Inflammatory macrophage treated with lipopolysaccharide for 1 hour (primary cell): ENCODE measurements at regions not wholly inside any gene's neighbourhood (a gene's known extent, or its start where the extent isn't known, plus 50 kb on each side); places are given as distances from the start of the nearest gene placed in this dataset.
"Not testable (repeated sequence)": the region's sequence is repeated elsewhere in the genome, so short reads cannot be mapped to it uniquely, and the experiment has no call there.

Experiments
- DNase-seq, 2 donors: peaks; one replicate each; pipeline ENCODE4 v3.0.0-alpha.2; 2020 to 2022

GRCh38 chr2:106288873-106289272, 94.8 kb upstream of the UXS1 start:
- no peak for DNase-seq

DNA sequence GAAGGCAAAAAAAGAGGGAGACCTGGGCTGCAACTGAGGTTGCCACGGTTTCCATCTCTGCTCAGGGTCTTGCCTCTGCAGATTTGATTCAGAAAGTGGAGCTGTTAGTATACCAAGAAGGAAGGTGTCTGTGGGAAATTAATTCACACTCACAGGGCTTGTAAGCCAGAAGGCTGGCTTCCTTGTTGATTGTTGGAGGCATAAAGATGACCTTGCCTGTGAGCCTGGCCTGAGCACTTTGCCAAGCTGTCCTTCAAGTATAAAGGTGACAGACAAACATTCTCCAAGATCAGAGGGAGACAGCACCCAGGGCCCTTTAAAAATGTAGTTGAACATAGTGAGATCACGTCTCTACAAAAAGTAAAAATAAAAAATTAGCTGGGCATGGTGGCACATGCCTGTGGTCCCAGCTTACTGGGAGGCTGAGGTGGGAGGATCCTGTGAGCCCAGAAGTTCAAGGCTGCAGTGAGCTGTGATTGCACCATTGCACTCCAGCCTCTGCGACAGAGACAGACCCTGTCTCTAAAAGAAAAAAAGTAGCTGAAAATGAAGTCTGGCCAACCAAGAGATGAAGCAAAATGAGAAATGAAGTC, 91.2 kb upstream of the UXS1 start:
- no peak for DNase-seq

GRCh38 chr2:106284691-106285202, 90.6 kb upstream of the UXS1 start:
- DNase-seq = no peak

- DNase-seq = no peak
These were observed 90.2 kb upstream of the UXS1 start for GRCh38 chr2:106284255-106284654.

DNA sequence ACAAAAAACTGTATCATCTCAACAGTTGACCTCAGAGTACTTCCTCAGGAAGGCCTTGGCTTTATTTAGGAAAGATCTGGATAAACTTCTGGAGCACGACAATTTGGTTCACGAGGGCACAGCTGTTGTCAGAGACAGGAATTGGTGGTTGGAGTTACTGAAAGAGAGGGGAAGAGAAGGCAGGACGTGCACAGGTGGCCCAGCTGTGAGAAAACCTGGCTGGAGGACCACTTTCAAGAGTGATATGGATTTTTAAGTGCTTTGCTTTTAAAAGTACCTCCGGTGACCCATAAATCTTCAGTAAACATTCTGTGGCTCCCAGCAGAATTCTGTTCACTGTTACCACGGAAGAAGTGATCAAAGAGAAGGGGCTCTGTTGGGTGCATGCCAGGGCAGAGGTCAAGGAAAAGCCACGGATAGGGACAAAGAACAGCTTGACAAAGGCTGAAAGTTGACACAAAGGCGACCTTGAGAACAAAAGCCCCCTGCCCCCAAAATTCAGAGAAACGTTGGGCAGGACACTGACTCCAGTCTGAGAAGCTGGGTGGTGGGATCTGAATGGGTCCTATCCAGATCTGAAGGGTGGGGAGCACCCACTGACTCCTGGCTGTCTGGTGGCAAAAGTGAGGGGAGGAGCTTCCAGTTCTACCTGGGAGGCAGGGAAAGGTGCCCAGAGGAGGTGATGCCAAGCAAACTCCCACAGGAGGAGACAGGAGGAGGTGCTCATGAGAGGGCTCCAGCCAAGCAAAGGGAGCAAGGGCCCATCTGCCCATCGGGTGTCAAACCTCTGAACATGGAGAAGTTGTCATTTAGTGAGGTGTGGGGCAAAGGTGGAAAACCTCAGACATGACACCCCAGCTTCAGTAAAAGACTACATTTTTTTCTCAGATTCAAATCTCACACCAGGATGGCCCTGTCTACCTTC, 89.4 kb upstream of the UXS1 start:
- not testable (repeated sequence) for DNase-seq

- DNase-seq = no peak
These were observed 88.5 kb upstream of the UXS1 start for GRCh38 chr2:106282462-106283170.

DNA sequence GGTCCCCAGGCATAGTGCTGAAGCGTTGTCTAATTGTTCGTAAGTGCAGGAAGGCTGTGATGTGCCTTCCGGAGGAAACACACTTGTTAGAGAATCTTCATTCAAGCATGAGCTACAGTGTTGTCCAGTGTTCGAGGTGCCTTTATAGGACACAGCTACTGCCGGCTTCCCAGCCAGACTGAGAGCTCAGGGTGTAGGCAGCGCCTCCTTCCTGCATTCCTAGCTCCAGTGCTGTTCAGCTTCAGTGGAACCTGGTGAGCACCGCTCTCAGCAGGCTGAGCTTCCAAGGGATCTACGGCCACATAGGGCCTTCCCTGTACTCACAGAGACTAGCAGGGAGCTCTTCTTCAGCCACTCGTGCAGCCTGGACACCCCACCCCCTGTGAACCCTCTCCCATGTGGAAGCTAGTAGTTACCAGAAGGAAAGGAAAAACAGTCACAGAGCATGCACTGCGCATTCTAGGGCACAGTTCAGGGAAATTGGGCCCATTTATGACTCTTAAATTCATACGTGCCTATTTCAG, 87.9 kb upstream of the UXS1 start:
- DNase-seq = not testable (repeated sequence)

- DNase-seq = no peak
These were observed 86.8 kb upstream of the UXS1 start for GRCh38 chr2:106280722-106281446.

DNA sequence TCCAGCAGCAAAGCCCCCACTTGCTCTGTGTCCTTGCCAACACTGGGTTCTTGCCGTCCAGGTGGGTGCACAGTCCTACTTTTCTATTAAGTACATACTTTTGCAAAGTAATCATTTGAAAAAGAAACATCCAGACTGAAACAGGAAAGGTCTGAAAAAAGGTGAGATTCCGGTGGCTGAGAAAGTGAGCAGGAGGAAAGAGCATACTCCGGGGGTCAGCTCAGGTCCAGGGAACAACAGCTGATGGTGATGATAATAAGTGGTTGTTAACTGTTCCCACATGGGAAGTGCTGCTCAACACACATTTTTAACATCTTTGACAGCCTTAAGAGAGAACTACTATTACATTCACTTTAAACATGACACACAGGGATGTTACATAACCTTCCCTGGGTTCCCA, 86.1 kb upstream of the UXS1 start:
- no peak for DNase-seq

DNA sequence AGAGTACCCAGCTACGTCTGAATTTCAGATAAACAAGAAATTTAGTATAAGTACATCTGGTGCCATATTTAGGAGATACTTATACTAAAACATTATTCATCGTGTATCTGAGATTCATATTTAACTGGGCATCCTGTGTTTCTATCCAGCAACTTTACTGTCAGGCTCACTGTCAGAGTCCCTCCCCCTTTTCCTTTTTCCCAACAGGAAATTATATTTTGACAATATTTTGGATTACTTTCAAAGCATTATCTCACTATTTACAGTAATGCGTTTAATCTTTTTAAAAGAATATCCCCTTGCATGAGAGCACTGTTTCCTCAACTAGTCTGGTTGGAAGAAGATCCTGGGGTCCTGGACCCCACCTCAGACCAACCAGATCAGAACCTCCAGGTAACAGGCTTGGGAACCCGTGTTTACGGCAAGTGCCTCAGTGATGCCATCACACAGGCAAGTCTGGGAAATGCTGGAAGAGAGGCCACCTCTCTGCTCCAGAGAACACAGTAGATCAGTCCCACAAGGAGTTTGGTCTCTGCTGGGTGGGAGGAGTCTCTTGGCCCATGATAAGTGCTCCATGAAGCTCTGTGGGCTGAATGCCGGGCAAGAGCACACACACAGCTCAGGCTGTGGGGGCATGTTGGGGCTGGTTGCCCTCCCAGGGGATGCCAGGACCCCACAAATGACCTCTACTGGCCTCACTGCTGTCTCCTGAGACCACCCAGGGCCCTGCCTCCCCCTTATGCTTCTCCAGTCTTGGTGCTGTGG, 84.2 kb upstream of the UXS1 start:
- no peak for DNase-seq

DNA sequence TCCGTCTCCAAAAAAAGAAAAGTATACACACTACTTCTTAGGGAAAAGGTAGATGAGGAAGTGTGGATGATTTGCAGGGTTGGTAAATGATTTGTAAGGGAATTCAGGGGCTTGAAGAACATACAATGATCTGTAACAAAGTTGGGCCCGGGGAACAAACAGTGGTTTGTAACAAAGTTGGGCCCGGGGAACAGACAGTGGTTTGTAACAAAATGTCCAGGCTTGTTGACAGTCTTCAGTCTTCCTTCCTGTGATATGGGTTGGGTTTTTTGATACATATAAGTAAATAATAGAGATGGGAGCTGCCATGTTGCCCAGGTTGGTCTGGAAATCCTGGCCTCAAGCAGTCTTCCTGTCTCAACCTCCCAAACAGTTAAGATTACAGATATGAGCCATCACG, 83.3 kb upstream of the UXS1 start:
- DNase-seq = no peak

GRCh38 chr2:106275971-106276370, 81.9 kb upstream of the UXS1 start:
- no peak for DNase-seq

- DNase-seq = no peak
These were observed 80.6 kb upstream of the UXS1 start for GRCh38 chr2:106274668-106275067.

GRCh38 chr2:106272216-106272807, 78.2 kb upstream of the UXS1 start:
- DNase-seq = peak; percentile 5 to 34

GRCh38 chr2:106270471-106270891, 76.4 kb upstream of the UXS1 start:
- no peak for DNase-seq

DNA sequence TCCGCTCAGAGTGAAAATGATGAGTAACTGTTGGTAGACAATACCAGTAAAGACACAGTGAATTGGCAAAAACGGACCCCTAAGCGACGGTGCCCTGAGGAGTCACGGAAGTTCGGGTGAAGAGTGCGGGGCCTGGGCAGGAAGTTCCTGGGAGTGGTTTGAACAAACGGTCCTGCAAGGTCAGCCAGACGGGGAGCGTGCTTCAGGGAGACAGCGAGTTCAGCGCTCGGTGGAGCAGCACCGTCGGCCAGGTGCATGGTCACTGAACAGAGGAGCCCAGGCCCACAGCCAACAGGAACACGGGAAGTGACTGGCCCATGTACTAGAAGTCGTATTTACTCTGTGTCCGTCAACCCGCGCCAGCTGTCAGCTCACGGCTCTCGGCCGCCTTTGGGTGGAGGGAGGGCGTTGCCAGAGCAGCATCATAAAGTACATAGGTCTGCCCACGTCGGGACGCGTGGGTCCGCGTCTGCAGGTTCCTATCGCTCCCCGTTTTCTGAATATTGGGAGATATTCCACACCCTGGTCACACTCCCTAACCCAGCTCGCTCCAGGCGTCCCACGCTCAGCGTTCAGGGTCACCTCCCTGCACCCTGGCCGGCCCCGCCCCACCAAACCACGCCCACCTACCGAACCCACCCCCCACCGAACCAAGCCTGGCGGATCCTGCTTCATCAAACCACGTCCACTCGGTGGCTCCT, 75.6 kb upstream of the UXS1 start:
- DNase-seq = peak; percentile 20 to 23

GRCh38 chr2:106267997-106268396, 73.9 kb upstream of the UXS1 start:
- DNase-seq = no peak

DNA sequence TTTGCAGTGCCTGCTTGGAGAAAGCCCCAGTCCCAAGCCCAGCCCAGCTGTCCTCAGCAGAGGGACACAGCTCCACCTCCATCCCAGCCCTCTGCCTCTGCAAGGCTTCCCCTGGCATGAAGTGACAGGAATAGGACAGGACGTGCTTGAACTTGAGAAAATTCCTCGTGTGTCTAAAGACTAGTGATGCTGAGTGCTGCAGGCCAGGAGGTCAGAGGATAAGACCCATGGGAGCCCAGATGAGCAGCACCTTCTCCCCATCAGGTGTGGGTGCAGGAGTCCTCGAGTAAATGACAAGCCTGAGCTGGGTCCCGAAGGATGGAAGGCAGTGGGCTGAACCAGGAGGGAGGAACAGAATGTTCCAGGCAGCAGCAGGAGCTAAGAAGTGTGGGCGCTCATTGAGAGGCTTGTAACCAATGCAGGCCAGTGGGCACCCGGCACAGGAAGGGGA, 67.8 kb upstream of the UXS1 start:
- no peak for DNase-seq

- not testable (repeated sequence) for DNase-seq
These were observed 64.8 kb upstream of the UXS1 start for GRCh38 chr2:106258859-106259258.

DNA sequence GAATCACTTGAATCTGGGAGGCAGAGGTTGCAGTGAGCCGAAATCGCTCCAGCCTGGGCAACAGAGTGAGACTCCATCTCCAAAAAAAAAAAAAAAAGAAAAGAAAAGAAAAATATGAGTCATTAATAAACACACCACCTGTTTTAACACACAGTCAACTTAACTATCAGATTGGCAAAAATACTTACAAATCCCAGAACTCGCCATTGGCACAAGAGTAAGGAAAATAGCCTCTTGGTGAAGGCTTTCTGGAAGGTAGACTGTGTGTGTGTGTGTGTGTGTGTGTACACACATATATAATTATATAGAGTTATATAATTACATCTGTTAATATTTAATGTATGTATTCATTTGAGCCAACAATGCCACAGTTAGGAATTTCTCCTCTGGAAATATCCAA, 63.7 kb upstream of the UXS1 start:
- DNase-seq = no peak

- no peak for DNase-seq
These were observed 63.0 kb upstream of the UXS1 start for GRCh38 chr2:106257135-106257534.
